SIG-M5 (cell line): ENCODE measurements at regions not wholly inside any gene's neighbourhood (a gene's known extent, or its start where the extent isn't known, plus 50 kb on each side); places are given as distances from the start of the nearest gene placed in this dataset.

Source experiments
- DNase-seq: peaks from one replicate; lab custom pipeline; 2025; lab: John Stamatoyannopoulos, UW

DNA sequence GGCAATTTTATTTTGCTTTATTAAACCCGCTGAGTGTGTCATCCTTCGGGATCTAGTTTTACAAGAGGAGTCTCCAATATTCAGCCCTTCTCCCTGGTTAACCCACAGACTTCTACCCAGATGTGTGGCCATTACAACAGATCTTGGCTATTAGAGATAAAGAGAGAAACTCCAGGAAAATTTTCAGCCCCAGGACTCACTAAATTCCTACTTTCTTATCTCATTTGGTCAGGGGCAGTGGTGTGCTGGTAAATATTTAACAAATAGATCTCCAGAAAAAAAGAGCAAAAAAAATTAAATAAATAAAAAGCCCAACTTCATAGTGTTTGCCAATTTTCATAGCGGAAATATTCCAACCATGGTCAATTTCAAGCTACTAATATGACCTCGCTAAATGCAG lies 168.4 kb downstream of the RND3 start:
- DNase-seq = no peak

GRCh38 chr2:150312271-150312670 lies 175.2 kb downstream of the RND3 start:
- DNase-seq = no peak

DNA sequence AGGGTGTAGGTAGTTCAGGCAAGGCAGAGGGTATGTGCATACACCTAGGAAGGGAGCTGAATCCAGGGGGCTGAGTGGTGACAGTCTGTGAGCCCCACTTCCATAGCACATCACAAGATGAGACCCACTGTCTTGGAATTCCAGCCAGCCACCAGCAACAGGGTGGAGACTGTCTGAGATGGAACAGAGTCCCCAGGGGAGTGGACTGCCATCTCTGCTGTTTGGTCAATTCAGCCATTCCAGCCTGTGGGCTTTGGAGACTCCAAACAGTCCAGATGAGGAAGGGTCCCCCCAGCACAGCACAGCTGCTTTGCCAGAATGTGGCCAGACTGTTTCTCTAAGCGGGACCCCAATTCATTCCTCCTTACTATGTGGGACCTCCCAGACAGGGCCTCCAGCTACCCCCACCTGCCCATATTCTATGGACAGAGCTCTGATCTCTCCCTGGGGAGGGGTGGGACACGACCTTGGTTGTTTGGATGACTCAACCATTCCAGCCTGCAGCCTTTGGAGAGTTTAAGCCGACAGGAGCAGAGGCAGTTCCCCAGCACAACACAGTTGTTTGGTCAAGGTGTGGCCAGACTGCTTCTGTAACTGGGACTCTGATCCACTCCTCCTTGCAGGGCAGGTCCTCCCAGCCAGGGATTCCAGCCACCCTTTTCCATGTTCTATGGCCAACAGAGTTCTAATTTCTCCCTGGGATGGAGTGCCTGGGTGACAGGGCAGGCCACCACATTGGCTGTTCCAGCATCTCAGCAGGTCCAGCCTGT lies 178.0 kb downstream of the RND3 start:
- no peak for DNase-seq

- no peak for DNase-seq
Observed at GRCh38 chr2:150307258-150307657, 180.2 kb downstream of the RND3 start.

- no peak for DNase-seq
Observed at GRCh38 chr2:150303281-150303680, 184.2 kb downstream of the RND3 start.

- DNase-seq = no peak
Observed at GRCh38 chr2:150298571-150299305, 188.7 kb downstream of the RND3 start.

DNA sequence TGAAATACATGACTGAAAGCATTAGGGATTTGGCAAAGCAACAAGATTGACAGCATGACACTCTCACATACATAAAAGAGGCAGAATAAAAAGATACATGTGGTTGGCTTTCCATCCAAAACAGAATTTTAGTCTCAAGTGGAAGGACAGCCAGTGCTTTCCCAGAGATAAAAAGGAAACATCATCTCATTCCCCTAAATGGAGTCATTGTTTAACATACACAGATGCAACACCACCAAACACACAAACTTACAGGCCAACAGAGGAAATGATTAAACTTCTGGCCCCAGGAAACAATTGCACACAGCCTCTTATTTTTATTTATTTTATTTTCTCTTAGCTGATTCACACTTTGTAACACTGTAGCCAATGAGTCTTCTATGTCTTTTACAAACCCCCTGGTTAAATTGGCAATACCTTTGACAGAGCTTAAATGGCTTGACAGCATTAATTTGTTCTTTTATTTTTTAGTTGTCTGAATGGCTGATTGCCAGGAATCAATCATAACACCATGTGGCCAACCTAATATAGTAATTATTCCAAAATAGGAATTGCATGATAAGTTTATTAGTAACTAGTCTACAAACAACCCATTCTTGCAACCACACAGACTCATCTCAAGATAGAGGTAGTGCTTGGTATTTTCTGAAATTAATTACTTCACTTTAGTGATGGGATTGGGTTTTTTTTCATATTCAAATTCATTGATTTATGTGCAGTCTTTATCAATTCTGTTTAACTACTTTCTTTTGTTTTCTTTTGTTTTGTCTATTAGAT lies 190.5 kb downstream of the RND3 start:
- no peak for DNase-seq

GRCh38 chr2:150295544-150295943 lies 191.9 kb downstream of the RND3 start:
- DNase-seq = no peak

DNA sequence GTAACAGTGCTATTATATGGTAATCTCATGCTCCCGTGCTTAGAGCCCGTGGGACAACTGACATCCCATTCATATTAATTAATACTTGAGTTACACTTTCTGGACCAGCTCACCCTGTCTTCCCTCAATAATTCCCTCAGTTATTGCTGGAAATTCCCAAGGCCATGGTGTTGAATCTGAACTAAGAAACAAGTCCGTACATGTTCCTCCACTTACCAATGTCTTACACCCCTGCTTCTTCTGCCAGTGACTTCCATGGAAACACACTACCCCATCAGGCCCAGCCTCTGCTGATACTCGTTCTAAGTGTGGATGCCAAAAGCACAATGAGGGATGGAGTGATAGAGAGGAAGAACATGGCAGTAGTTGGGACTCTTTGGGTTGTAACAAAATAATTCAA lies 193.7 kb downstream of the RND3 start:
- DNase-seq = no peak

GRCh38 chr2:150292807-150293206 lies 194.7 kb downstream of the RND3 start:
- DNase-seq = no peak

- no peak for DNase-seq
Observed at GRCh38 chr2:150292192-150292591, 195.3 kb downstream of the RND3 start.

DNA sequence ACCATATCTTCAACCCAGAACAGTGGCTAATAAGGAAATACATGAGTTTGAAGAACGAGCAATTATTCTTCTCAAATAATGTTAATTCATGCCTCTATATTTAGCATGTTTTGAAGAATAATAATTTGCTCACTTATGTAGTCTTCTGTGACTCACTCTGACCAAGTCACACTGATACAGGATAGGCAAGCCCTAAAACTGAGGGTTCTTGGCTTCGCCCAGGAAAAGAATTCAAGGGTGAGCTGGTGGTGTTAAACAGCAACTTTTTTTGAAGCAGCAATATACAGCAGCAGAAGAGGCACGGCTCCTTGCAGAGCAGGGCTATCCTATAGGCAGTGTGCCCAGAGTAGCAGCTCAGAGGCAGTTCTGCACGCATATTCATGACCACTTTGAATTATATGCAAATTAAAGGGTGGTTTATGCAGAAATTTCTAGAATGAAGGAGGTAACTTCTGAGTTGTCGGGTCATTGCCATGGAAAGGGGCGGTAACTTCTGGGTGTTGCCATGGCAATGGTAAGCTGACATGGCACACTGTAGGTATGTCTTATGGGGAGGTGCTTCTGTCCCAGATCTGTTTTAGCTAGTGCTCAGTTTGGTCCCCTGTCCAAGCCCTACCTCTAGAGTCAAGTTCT lies 200.6 kb downstream of the RND3 start:
- no peak for DNase-seq

DNA sequence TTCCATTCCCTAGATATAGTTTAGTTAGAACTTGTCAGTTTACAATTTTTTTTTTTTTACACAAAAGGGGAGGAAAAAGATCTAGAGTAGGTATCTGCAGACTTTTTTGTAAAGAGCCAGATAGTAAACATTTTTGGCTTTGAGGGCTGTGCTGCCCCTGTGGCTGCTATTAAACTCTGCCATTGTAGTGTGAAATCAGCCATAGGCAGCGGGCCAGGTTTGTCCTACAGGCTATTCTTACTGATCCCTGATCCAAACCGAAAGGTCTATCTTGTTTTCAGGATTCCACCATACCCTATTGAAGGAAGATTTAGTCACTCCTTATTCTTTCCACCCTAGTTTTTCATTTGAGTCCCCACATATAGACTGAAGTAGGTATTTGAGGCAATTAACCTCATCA lies 203.4 kb downstream of the RND3 start:
- DNase-seq = no peak

DNA sequence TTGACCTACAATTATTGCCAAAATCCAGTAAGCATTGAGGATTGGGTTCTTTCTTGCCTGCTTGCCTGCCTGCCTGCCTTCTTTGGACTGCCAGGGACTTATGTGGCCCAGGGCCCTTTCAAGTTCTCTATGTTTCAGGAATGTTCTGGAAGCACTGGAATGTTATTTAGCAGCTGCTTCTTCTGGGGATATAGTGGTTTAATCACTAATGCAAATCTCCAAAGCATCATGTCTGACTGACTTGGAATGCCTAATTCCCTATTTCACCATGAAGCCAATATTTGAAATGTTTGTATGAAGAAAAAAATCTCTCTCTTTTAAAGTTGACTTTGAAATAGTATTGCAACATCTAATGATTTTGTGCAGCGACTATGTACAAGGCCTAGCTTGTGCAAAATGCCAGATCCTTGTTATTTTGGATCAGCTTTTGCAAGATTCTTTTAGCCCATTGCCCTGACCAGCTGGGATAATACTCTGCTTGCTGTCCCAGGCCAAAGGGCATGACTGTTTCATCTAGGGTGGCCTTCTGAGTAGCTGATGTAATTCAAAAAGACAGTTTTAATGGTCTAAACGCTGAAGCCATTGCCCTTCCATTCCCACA lies 204.6 kb downstream of the RND3 start:
- no peak for DNase-seq

GRCh38 chr2:150282357-150282756 lies 205.1 kb downstream of the RND3 start:
- no peak for DNase-seq

- no peak for DNase-seq
Observed at GRCh38 chr2:150280231-150280630, 207.2 kb downstream of the RND3 start.

DNA sequence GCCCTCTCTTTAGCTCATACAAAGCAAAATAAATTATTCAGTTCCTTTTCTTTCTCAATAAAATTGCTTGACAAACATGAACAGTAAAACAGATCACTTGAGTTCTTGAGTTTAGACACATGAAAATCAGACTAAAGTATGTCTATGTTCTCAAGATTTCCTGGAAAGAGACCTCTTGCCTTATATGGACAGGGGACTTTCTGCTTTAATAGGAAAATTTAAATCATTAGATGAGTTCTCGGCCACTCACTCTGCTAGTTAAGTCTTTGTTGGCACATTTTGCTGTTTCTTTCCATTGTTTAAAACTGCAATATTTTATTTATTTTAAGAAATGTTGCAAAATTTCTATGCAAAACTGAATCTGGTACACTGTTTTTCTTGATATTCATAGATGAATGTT lies 207.8 kb downstream of the RND3 start:
- no peak for DNase-seq

- DNase-seq = no peak
Observed at GRCh38 chr2:150276737-150277136, 210.7 kb downstream of the RND3 start.

- DNase-seq = no peak
Observed at GRCh38 chr2:150274108-150274507, 213.4 kb downstream of the RND3 start.

- no peak for DNase-seq
Observed at GRCh38 chr2:150271952-150272802, 215.3 kb downstream of the RND3 start.
